A549 (cell line): ENCODE measurements at regions not wholly inside any gene's neighbourhood (a gene's known extent, or its start where the extent isn't known, plus 50 kb on each side); places are given as distances from the start of the nearest gene placed in this dataset.

Experiments
- CBX2 ChIP-seq: fragments of 200-600 bp; sonication (generic); IDR thresholded peaks from 2 replicates; pipeline ENCODE4 v1.6.1; 2016; ENCODE audit warnings: low read depth, mild to moderate bottlenecking, borderline replicate concordance
- EP300 ChIP-seq, 2 experiments: fragments of >200 bp; sonication (Bioruptor Twin); formaldehyde crosslinking; IDR thresholded peaks; 2 replicates in 1 of 2; 3 replicates in 1 of 2; pipeline ENCODE4 v1.6.1; 2016 to 2017
- HDAC2 ChIP-seq: fragments of 200-600 bp; sonication (generic); IDR thresholded peaks from 2 replicates; pipeline ENCODE4 v1.6.1; 2016
- PBX3 ChIP-seq: IDR thresholded peaks from 2 replicates; pipeline ENCODE4 v1.6.1; 2012
- RFX5 ChIP-seq: fragments of 450-650 bp; IDR thresholded peaks from 2 replicates; pipeline ENCODE4 v1.7.1; 2014; ENCODE audit warnings: antibody characterized with exemption, mild to moderate bottlenecking, moderate library complexity
- USF2 ChIP-seq: fragments of 450-650 bp; IDR thresholded peaks from 2 replicates; pipeline ENCODE4 v1.6.1; 2014; ENCODE audit warnings: antibody characterized with exemption
- TF ChIP-seq, protein P1 (sequence below): fragments of >200 bp; sonication (Bioruptor Twin); formaldehyde crosslinking; IDR thresholded peaks from 3 replicates; pipeline ENCODE4 v1.5.1; 2016

- TF ChIP-seq, protein P1, sequence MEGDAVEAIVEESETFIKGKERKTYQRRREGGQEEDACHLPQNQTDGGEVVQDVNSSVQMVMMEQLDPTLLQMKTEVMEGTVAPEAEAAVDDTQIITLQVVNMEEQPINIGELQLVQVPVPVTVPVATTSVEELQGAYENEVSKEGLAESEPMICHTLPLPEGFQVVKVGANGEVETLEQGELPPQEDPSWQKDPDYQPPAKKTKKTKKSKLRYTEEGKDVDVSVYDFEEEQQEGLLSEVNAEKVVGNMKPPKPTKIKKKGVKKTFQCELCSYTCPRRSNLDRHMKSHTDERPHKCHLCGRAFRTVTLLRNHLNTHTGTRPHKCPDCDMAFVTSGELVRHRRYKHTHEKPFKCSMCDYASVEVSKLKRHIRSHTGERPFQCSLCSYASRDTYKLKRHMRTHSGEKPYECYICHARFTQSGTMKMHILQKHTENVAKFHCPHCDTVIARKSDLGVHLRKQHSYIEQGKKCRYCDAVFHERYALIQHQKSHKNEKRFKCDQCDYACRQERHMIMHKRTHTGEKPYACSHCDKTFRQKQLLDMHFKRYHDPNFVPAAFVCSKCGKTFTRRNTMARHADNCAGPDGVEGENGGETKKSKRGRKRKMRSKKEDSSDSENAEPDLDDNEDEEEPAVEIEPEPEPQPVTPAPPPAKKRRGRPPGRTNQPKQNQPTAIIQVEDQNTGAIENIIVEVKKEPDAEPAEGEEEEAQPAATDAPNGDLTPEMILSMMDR: no peak
- TF ChIP-seq CBX2 (no peak), RFX5 (no peak), HDAC2 (no peak), EP300 (IDR thresholded peaks at IDR 0.05) (no peak), PBX3 (no peak), USF2 (no peak)
Observed at GRCh38 chr11:107177106-107177477, 158.8 kb upstream of the GUCY1A2 start.
